ENCODE measurements at regions not wholly inside any gene's neighbourhood (a gene's known extent, or its start where the extent isn't known, plus 50 kb on each side); places are given as distances from the start of the nearest gene placed in this dataset.

- TF ChIP-seq, protein P1, sequence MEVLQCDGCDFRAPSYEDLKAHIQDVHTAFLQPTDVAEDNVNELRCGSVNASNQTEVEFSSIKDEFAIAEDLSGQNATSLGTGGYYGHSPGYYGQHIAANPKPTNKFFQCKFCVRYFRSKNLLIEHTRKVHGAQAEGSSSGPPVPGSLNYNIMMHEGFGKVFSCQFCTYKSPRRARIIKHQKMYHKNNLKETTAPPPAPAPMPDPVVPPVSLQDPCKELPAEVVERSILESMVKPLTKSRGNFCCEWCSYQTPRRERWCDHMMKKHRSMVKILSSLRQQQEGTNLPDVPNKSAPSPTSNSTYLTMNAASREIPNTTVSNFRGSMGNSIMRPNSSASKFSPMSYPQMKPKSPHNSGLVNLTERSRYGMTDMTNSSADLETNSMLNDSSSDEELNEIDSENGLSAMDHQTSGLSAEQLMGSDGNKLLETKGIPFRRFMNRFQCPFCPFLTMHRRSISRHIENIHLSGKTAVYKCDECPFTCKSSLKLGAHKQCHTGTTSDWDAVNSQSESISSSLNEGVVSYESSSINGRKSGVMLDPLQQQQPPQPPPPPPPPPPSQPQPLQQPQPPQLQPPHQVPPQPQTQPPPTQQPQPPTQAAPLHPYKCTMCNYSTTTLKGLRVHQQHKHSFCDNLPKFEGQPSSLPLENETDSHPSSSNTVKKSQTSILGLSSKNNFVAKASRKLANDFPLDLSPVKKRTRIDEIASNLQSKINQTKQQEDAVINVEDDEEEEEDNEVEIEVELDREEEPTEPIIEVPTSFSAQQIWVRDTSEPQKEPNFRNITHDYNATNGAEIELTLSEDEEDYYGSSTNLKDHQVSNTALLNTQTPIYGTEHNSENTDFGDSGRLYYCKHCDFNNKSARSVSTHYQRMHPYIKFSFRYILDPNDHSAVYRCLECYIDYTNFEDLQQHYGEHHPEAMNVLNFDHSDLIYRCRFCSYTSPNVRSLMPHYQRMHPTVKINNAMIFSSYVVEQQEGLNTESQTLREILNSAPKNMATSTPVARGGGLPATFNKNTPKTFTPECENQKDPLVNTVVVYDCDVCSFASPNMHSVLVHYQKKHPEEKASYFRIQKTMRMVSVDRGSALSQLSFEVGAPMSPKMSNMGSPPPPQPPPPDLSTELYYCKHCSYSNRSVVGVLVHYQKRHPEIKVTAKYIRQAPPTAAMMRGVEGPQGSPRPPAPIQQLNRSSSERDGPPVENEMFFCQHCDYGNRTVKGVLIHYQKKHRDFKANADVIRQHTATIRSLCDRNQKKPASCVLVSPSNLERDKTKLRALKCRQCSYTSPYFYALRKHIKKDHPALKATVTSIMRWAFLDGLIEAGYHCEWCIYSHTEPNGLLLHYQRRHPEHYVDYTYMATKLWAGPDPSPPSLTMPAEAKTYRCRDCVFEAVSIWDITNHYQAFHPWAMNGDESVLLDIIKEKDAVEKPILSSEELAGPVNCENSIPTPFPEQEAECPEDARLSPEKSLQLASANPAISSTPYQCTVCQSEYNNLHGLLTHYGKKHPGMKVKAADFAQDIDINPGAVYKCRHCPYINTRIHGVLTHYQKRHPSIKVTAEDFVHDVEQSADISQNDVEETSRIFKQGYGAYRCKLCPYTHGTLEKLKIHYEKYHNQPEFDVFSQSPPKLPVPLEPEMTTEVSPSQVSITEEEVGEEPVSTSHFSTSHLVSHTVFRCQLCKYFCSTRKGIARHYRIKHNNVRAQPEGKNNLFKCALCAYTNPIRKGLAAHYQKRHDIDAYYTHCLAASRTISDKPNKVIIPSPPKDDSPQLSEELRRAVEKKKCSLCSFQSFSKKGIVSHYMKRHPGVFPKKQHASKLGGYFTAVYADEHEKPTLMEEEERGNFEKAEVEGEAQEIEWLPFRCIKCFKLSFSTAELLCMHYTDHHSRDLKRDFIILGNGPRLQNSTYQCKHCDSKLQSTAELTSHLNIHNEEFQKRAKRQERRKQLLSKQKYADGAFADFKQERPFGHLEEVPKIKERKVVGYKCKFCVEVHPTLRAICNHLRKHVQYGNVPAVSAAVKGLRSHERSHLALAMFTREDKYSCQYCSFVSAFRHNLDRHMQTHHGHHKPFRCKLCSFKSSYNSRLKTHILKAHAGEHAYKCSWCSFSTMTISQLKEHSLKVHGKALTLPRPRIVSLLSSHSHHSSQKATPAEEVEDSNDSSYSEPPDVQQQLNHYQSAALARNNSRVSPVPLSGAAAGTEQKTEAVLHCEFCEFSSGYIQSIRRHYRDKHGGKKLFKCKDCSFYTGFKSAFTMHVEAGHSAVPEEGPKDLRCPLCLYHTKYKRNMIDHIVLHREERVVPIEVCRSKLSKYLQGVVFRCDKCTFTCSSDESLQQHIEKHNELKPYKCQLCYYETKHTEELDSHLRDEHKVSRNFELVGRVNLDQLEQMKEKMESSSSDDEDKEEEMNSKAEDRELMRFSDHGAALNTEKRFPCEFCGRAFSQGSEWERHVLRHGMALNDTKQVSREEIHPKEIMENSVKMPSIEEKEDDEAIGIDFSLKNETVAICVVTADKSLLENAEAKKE (CRISPR knock-in tag; IDR thresholded peaks at IDR 0.05) = no peak
- TF ChIP-seq POLR2AphosphoS5 (IDR thresholded peaks at IDR 0.05; ENCODE audit: low read depth) (no peak), EZH2phosphoT487 (IDR thresholded peaks at IDR 0.05; ENCODE audit: unreplicated experiment) (no peak), CREB1 (CRISPR knock-in tag; IDR thresholded peaks at IDR 0.05; ENCODE audit: low read depth) (no peak), ZNF331 (CRISPR knock-in tag; IDR thresholded peaks at IDR 0.05; ENCODE audit: low read depth) (no peak)
Measured at GRCh38 chr4:64613046-64613445, 203.8 kb upstream of the TECRL start (continued).

- no peak overlapping the region for H2AFZ ChIP-seq
- H3K27me3 ChIP-seq (ENCODE audit: insufficient read depth) = no peaks in the 10 kb centered on the region
- Mint-ChIP-seq H3K27me3 (ENCODE audit: insufficient read depth, low read depth, poor library complexity) (no peaks in the 10 kb centered on the region), H3K27ac (no peak overlapping the region), H3K36me3 (ENCODE audit: low read depth) (no peaks in the 10 kb centered on the region), H3K9me3 (no peaks in the 10 kb centered on the region), H3K4me3 (no peak overlapping the region), H3K4me1 (peaks cover 12% of the 10 kb centered on the region)
- H3K9me2 ChIP-seq (ENCODE audit: insufficient read depth) = no peaks in the 10 kb centered on the region
- no peak for DNase-seq (ENCODE audit: low spot score)
- H3F3A ChIP-seq (replicated peaks; ENCODE audit: low read depth) = no peaks in the 10 kb centered on the region
- H3K79me2 ChIP-seq (replicated peaks; ENCODE audit: insufficient read depth) = no peaks in the 10 kb centered on the region
- H3K36me3 ChIP-seq (ENCODE audit: insufficient read depth) = no peaks in the 10 kb centered on the region
- H3K4me3 ChIP-seq = no peak overlapping the region
- H3K27ac ChIP-seq (ENCODE audit: low read depth) = no peak overlapping the region
- H4K20me1 ChIP-seq (replicated peaks; ENCODE audit: insufficient read depth) = no peaks in the 10 kb centered on the region
- ATAC-seq = no peak
- H3K4me1 ChIP-seq (ENCODE audit: insufficient read depth) = peaks cover 11% of the 10 kb centered on the region; the same call in 1 of the 2 replicates
- H3K4me2 ChIP-seq = no peak overlapping the region
- no peak for TF ChIP-seq POLR2AphosphoS5 (IDR thresholded peaks at IDR 0.05; ENCODE audit: low read depth)
- TF ChIP-seq NANOG (IDR thresholded peaks at IDR 0.05; ENCODE audit: borderline replicate concordance) = no peak
- no peak for TF ChIP-seq EZH2phosphoT487 (IDR thresholded peaks at IDR 0.05; ENCODE audit: unreplicated experiment)
- TF ChIP-seq, protein P2, sequence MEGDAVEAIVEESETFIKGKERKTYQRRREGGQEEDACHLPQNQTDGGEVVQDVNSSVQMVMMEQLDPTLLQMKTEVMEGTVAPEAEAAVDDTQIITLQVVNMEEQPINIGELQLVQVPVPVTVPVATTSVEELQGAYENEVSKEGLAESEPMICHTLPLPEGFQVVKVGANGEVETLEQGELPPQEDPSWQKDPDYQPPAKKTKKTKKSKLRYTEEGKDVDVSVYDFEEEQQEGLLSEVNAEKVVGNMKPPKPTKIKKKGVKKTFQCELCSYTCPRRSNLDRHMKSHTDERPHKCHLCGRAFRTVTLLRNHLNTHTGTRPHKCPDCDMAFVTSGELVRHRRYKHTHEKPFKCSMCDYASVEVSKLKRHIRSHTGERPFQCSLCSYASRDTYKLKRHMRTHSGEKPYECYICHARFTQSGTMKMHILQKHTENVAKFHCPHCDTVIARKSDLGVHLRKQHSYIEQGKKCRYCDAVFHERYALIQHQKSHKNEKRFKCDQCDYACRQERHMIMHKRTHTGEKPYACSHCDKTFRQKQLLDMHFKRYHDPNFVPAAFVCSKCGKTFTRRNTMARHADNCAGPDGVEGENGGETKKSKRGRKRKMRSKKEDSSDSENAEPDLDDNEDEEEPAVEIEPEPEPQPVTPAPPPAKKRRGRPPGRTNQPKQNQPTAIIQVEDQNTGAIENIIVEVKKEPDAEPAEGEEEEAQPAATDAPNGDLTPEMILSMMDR (conservative IDR thresholded peaks at IDR 0.05; ENCODE audit: low read depth in 2 of 2) = no peak
- TF ChIP-seq EZH2 (IDR thresholded peaks at IDR 0.05; ENCODE audit: low read depth, unreplicated experiment) = no peak
- TF ChIP-seq ETS1 (IDR thresholded peaks at IDR 0.05) = no peak
- no peak for TF ChIP-seq STAT1 (IDR thresholded peaks at IDR 0.05; ENCODE audit: unreplicated experiment)
- TF ChIP-seq CREB1 (CRISPR knock-in tag; IDR thresholded peaks at IDR 0.05; ENCODE audit: low read depth) = no peak
- no peak for TF ChIP-seq ZNF331 (CRISPR knock-in tag; IDR thresholded peaks at IDR 0.05; ENCODE audit: low read depth)
Measured at GRCh38 chr4:64598066-64598465, 188.8 kb upstream of the TECRL start.

All from GM23338 (cell line).